SK-N-SH (cell line): ENCODE measurements at regions not wholly inside any gene's neighbourhood (a gene's known extent, or its start where the extent isn't known, plus 50 kb on each side); places are given as distances from the start of the nearest gene placed in this dataset.
"Not testable (repeated sequence)": the region's sequence is repeated elsewhere in the genome, so short reads cannot be mapped to it uniquely, and the experiment has no call there.

Experiments used
- CTCF ChIA-PET: fragments of 300-600, 350-600 bp; formaldehyde crosslinking; extraction: SDS; loops from one replicate; lab custom pipeline; 2021; lab: Yijun Ruan, JAX
- POLR2A ChIA-PET: fragments of 350-600 bp; sonication (Branson Sonifier 250); formaldehyde crosslinking; extraction: SDS; loops from one replicate; lab custom pipeline; 2020; ENCODE audit warnings: antibody characterized with exemption, inconsistent platforms; lab: Yijun Ruan, JAX
- DNase-seq: peaks from one replicate; pipeline ENCODE4 v3.0.0; 2012
- H2AFZ ChIP-seq: fragments of 200-600 bp; sonication (generic); 2 replicates; pipeline ENCODE4 v1.8.1; 2016; ENCODE audit warnings: antibody characterized with exemption, mild to moderate bottlenecking, low read depth
- H3F3A ChIP-seq: fragments of 200-600 bp; sonication (generic); replicated peaks from 2 replicates; pipeline ENCODE3; 2016; ENCODE audit warnings: antibody characterized with exemption, mild to moderate bottlenecking; ENCODE audit not compliant: insufficient read depth
- H3K27ac ChIP-seq, 2 experiments: fragments of 200-500 bp in 1 of 2; fragments of 200-600 bp in 1 of 2; sonication (Bioruptor generic) in 1 of 2; sonication (generic), shearing (Covaris generic) in 1 of 2; 2 replicates each; pipeline versions ENCODE4 v1.5.1 to v1.6.1; 2014 to 2016; ENCODE audit warnings: low read depth in 2 of 2, inconsistent platforms in 1 of 2, low read length in 1 of 2, mild to moderate bottlenecking in 1 of 2, mixed read lengths in 1 of 2
- H3K27me3 ChIP-seq: fragments of 200-600 bp; sonication (generic), shearing (Covaris generic); 2 replicates; pipeline ENCODE4 v1.6.1; 2016; ENCODE audit warnings: mixed run types; ENCODE audit not compliant: insufficient read depth
- H3K36me3 ChIP-seq, 2 experiments: fragments of 200-500 bp in 1 of 2; fragments of 200-600 bp in 1 of 2; sonication (Bioruptor generic) in 1 of 2; sonication (generic) in 1 of 2; replicated peaks in 1 of 2; 2 replicates each; pipeline versions ENCODE3 to v1.5.1; 2014 to 2016; ENCODE audit warnings: low read length in 1 of 2, mild to moderate bottlenecking in 1 of 2; ENCODE audit not compliant: insufficient read depth in 2 of 2, control insufficient read depth in 1 of 2
- H3K4me1 ChIP-seq, 2 experiments: fragments of 200-500 bp in 1 of 2; fragments of 200-600 bp in 1 of 2; sonication (Bioruptor generic) in 1 of 2; sonication (generic), shearing (Covaris generic) in 1 of 2; 2 replicates each; pipeline versions ENCODE4 v1.5.1 to v1.6.1; 2014 to 2016; ENCODE audit warnings: low read depth in 1 of 2, low read length in 1 of 2, mixed run types in 1 of 2; ENCODE audit not compliant: insufficient read depth in 2 of 2, control insufficient read depth in 1 of 2
- H3K4me2 ChIP-seq: fragments of 200-600 bp; sonication (generic), shearing (Covaris generic); 2 replicates; pipeline ENCODE4 v1.6.1; 2017; ENCODE audit warnings: mixed run types
- H3K4me3 ChIP-seq, 2 experiments: fragments of 200-500 bp in 1 of 2; fragments of 200-600 bp in 1 of 2; sonication (Bioruptor generic) in 1 of 2; sonication (generic), shearing (Covaris generic) in 1 of 2; 2 replicates each; pipeline versions ENCODE4 v1.5.1 to v1.8.1; 2014 to 2016; ENCODE audit warnings: low read depth in 2 of 2, inconsistent platforms in 1 of 2, low read length in 1 of 2, mild to moderate bottlenecking in 1 of 2, mixed read lengths in 1 of 2, moderate library complexity in 1 of 2
- H3K79me2 ChIP-seq: fragments of 200-600 bp; sonication (generic); 2 replicates; pipeline ENCODE4 v1.8.1; 2017; ENCODE audit warnings: mild to moderate bottlenecking; ENCODE audit not compliant: insufficient read depth
- H3K9ac ChIP-seq: fragments of 200-600 bp; sonication (generic); 2 replicates; pipeline ENCODE4 v1.6.1; 2017; ENCODE audit warnings: mixed run types
- H3K9me2 ChIP-seq: fragments of 200-600 bp; sonication (generic); 2 replicates; pipeline ENCODE4 v1.6.1; 2017; ENCODE audit warnings: mixed run types
- H3K9me3 ChIP-seq: fragments of 200-600 bp; sonication (generic); 2 replicates; pipeline ENCODE4 v1.6.1; 2017; ENCODE audit warnings: mixed run types, mild to moderate bottlenecking, moderate library complexity
- H4K20me1 ChIP-seq: fragments of 200-600 bp; sonication (generic); 2 replicates; pipeline ENCODE4 v1.6.1; 2017; ENCODE audit warnings: mild to moderate bottlenecking, mixed run types; ENCODE audit not compliant: insufficient read depth
- CHD2 ChIP-seq: fragments of 150-350 bp; IDR thresholded peaks from 2 replicates; pipeline ENCODE4 v1.6.1; 2018; ENCODE audit warnings: low read length; ENCODE audit not compliant: partially characterized antibody
- EZH2phosphoT487 ChIP-seq: fragments of 200-600 bp; sonication (generic); IDR thresholded peaks from 2 replicates; pipeline ENCODE4 v1.6.1; 2017; ENCODE audit warnings: low read depth, mixed run types, mild to moderate bottlenecking, antibody characterized with exemption, moderate library complexity, borderline replicate concordance
- FOSL2 ChIP-seq: IDR thresholded peaks from 2 replicates; pipeline ENCODE4 v1.4.0; 2012; ENCODE audit warnings: low read depth, mild to moderate bottlenecking, moderate library complexity, borderline replicate concordance
- FOXJ3 ChIP-seq: sonication (generic); formaldehyde crosslinking; IDR thresholded peaks from 2 replicates; pipeline ENCODE4 v1.5.1; 2020; ENCODE audit warnings: mild to moderate bottlenecking, missing genetic modification reagents
- FOXM1 ChIP-seq: IDR thresholded peaks from 2 replicates; pipeline ENCODE4 v1.4.0; 2012; ENCODE audit warnings: low read depth, mild to moderate bottlenecking
- GABPA ChIP-seq: IDR thresholded peaks from 2 replicates; pipeline ENCODE4 v1.4.0; 2012; ENCODE audit warnings: low read depth, mild to moderate bottlenecking
- JUND ChIP-seq: IDR thresholded peaks from 2 replicates; pipeline ENCODE4 v1.4.0; 2012
- MEF2A ChIP-seq: IDR thresholded peaks from 2 replicates; pipeline ENCODE4 v1.4.0; 2012; ENCODE audit warnings: low read depth, borderline replicate concordance
- NRF1 ChIP-seq: IDR thresholded peaks from 2 replicates; pipeline ENCODE4 v1.6.1; 2012; ENCODE audit warnings: low read depth, mild to moderate bottlenecking, low read length
- RXRA ChIP-seq: IDR thresholded peaks from 2 replicates; pipeline ENCODE4 v1.4.0; 2012; ENCODE audit warnings: low read depth, mild to moderate bottlenecking, borderline replicate concordance
- SMC3 ChIP-seq: IDR thresholded peaks from 2 replicates; pipeline ENCODE4 v1.6.1; 2012; ENCODE audit warnings: low read depth, low read length, improper control_type of control experiment
- TAF1 ChIP-seq: IDR thresholded peaks from 2 replicates; pipeline ENCODE4 v1.6.1; 2012; ENCODE audit warnings: low read depth, mild to moderate bottlenecking, low read length, moderate library complexity, borderline replicate concordance
- TCF12 ChIP-seq: IDR thresholded peaks from 2 replicates; pipeline ENCODE4 v1.4.0; 2012
- TEAD4 ChIP-seq: IDR thresholded peaks from 2 replicates; pipeline ENCODE4 v1.4.0; 2012; ENCODE audit warnings: mild to moderate bottlenecking, borderline replicate concordance; ENCODE audit not compliant: insufficient read depth
- WGBS: methylation state at CpG from one replicate; pipeline ENCODE4 v1.1.6; 2017; ENCODE audit warnings: low lambda C conversion rate; 5-methylcytosine and 5-hydroxymethylcytosine counted together
- TF ChIP-seq, protein P1 (sequence below): fragments of 200-600 bp; sonication (generic); IDR thresholded peaks from 2 replicates; pipeline ENCODE4 v1.6.1; 2017; ENCODE audit warnings: antibody characterized with exemption, mild to moderate bottlenecking, moderate library complexity
- TF ChIP-seq, protein P2 (sequence below): fragments of 150-350 bp; IDR thresholded peaks from 2 replicates; pipeline ENCODE4 v1.6.1; 2017; ENCODE audit warnings: antibody characterized with exemption, low read length, low read depth, borderline replicate concordance

DNA sequence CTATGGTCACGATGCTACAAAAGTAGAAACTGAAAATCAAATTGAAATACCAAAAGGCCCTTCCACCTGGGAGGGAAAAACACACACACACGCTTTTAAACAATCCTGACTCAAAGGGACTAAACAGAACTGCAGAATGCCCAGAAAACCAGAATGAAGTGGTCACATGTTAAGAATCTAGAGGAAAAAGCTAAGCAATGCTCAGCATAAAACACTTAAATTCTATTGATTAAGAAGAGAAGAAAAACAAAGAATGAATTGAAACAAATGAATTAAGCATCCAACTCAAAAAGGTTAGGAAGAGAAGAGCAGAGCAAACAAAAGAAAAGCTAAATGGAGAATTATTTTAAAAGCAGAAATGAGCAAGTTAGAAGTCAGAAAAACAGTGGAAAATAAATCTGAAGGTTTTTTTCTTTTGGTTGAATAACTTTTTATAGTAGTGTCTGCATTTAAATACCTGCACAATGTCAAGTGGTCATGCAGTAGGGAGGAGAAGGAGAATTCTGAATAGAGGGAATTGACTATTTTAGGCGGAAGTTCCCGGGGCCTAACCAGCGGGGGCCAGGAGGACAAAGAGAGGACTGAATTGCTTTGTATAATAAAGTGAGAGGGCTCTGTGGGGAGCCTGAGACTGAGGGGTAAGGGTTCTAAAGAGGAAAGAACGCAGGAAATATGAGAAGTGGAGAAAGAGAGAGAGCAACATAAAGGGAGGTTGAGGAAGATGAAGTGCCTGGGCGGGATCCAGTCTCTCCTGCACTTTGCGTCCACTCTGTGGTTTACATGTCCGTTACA is 146.8 kb downstream of the ATPSCKMT start:
- no peak overlapping the region for H3K4me3 ChIP-seq
- WGBS: 50% methylated on average over 9 of the region's 9 CpGs
- H3K4me1 ChIP-seq: no peaks in the 10 kb centered on the region
- H3K27ac ChIP-seq: no peak overlapping the region
- H3K9me2 ChIP-seq: no peaks in the 10 kb centered on the region
- CTCF ChIA-PET: no interaction called here
- no peaks in the 10 kb centered on the region for H3K27me3 ChIP-seq
- no peak for DNase-seq
- H3K4me2 ChIP-seq: no peak overlapping the region
- no peaks in the 10 kb centered on the region for H4K20me1 ChIP-seq
- no peaks in the 10 kb centered on the region for H3F3A ChIP-seq
- H2AFZ ChIP-seq: no peak overlapping the region
- no peaks in the 10 kb centered on the region for H3K36me3 ChIP-seq
- no peaks in the 10 kb centered on the region for H3K9me3 ChIP-seq
- H3K79me2 ChIP-seq: no peaks in the 10 kb centered on the region
- POLR2A ChIA-PET: no interaction called here
- no peak overlapping the region for H3K9ac ChIP-seq
- TF ChIP-seq, protein P1, sequence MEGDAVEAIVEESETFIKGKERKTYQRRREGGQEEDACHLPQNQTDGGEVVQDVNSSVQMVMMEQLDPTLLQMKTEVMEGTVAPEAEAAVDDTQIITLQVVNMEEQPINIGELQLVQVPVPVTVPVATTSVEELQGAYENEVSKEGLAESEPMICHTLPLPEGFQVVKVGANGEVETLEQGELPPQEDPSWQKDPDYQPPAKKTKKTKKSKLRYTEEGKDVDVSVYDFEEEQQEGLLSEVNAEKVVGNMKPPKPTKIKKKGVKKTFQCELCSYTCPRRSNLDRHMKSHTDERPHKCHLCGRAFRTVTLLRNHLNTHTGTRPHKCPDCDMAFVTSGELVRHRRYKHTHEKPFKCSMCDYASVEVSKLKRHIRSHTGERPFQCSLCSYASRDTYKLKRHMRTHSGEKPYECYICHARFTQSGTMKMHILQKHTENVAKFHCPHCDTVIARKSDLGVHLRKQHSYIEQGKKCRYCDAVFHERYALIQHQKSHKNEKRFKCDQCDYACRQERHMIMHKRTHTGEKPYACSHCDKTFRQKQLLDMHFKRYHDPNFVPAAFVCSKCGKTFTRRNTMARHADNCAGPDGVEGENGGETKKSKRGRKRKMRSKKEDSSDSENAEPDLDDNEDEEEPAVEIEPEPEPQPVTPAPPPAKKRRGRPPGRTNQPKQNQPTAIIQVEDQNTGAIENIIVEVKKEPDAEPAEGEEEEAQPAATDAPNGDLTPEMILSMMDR: no peak
- no peak for TF ChIP-seq TAF1
- TF ChIP-seq JUND: no peak
- TF ChIP-seq, protein P2, sequence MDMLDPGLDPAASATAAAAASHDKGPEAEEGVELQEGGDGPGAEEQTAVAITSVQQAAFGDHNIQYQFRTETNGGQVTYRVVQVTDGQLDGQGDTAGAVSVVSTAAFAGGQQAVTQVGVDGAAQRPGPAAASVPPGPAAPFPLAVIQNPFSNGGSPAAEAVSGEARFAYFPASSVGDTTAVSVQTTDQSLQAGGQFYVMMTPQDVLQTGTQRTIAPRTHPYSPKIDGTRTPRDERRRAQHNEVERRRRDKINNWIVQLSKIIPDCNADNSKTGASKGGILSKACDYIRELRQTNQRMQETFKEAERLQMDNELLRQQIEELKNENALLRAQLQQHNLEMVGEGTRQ: no peak
- no peak for TF ChIP-seq EZH2phosphoT487
- TF ChIP-seq TCF12: no peak
- TF ChIP-seq SMC3: no peak
- TF ChIP-seq FOXM1: no peak
- TF ChIP-seq FOSL2: no peak
- TF ChIP-seq GABPA: no peak
- TF ChIP-seq NRF1: no peak
- no peak for TF ChIP-seq FOXJ3 (CRISPR knock-in tag)
- no peak for TF ChIP-seq TEAD4
- no peak for TF ChIP-seq MEF2A
- no peak for TF ChIP-seq RXRA
- TF ChIP-seq CHD2: no peak
- TF ChIP-seq, all 33 proteins: peak for 0

DNA sequence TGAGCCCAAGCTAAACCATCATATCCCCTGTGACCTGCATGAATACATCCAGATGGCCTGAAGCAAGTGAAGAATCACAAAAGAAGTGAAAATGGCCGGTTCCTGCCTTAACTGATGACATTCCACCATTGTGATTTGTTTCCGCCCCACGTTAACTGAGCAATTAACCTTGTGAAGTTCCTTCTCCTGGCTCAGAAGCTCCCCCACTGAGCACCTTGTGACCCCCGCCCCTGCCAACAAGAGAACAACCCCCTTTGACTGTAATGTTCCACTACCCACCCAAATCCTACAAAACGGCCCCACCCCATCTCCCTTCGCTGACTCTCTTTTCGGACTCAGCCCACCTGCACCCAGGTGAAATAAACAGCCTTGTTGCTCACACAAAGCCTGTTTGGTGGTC is 147.5 kb downstream of the ATPSCKMT start:
- CTCF ChIA-PET, H3K79me2 ChIP-seq, H3F3A ChIP-seq, H3K4me3 ChIP-seq, H3K9ac ChIP-seq, H4K20me1 ChIP-seq, H3K27me3 ChIP-seq, H3K4me2 ChIP-seq, H3K36me3 ChIP-seq, POLR2A ChIA-PET, DNase-seq, H3K9me2 ChIP-seq, H3K27ac ChIP-seq, H2AFZ ChIP-seq, H3K9me3 ChIP-seq, H3K4me1 ChIP-seq: not testable (repeated sequence)
- WGBS: 44% methylated on average over 7 of the region's 7 CpGs
